Lung (tissue), 11 donors: ENCODE measurements at regions not wholly inside any gene's neighbourhood (a gene's known extent, or its start where the extent isn't known, plus 50 kb on each side); places are given as distances from the start of the nearest gene placed in this dataset.

Source experiments
- ATAC-seq: fragments of 200-7000 bp; cut with Tn5 transposase; one replicate; pipeline ENCODE4 v1.9.1; 2020; ENCODE audit warnings: moderate number of reproducible peaks; ENCODE audit not compliant: insufficient read depth, low FRiP score
- DNase-seq, 3 donors: peaks; one replicate each; pipeline ENCODE4 v3.0.0-alpha.2; 2013 to 2017
- H3K27ac ChIP-seq, 2 donors: one replicate each; pipeline ENCODE4 v1.5.1; 2013; ENCODE audit warnings: mild to moderate bottlenecking in 2 of 2, moderate library complexity in 2 of 2, control low read depth in 1 of 2, inconsistent platforms in 1 of 2, low read depth in 1 of 2, low read length in 1 of 2
- H3K27me3 ChIP-seq, 3 donors: one replicate each; pipeline ENCODE4 v1.5.1; 2013; ENCODE audit warnings: low read length in 2 of 3; ENCODE audit not compliant: control insufficient read depth in 3 of 3, insufficient read depth in 3 of 3
- H3K36me3 ChIP-seq, 4 donors: one replicate each; pipeline ENCODE4 v1.5.1; 2013; ENCODE audit warnings: low read length in 4 of 4, mild to moderate bottlenecking in 1 of 4, moderate library complexity in 1 of 4; ENCODE audit not compliant: control insufficient read depth in 4 of 4, insufficient read depth in 4 of 4
- H3K4me1 ChIP-seq, 5 donors: one replicate each; pipeline ENCODE4 v1.5.1; 2013; ENCODE audit warnings: low read length in 5 of 5, mild to moderate bottlenecking in 2 of 5, moderate library complexity in 1 of 5; ENCODE audit not compliant: control insufficient read depth in 5 of 5, insufficient read depth in 5 of 5
- H3K4me3 ChIP-seq: one replicate; pipeline ENCODE4 v1.5.1; 2013; ENCODE audit warnings: mild to moderate bottlenecking, control low read depth, moderate library complexity
- H3K9ac ChIP-seq, 2 donors: one replicate each; pipeline ENCODE4 v1.5.1; 2013; ENCODE audit warnings: low read length in 2 of 2, control low read depth in 1 of 2; ENCODE audit not compliant: insufficient read depth in 1 of 2
- H3K9me3 ChIP-seq, 4 donors: one replicate each; pipeline ENCODE4 v1.5.1; 2013; ENCODE audit warnings: low read length in 3 of 4, mild to moderate bottlenecking in 1 of 4, moderate library complexity in 1 of 4; ENCODE audit not compliant: control insufficient read depth in 4 of 4, insufficient read depth in 3 of 4
- WGBS, 2 donors: extraction: QIAGEN DNeasy Blood & Tissue Kit; methylation state at CpG; one replicate each; pipeline ENCODE4 v1.1.7; 2013; 5-methylcytosine and 5-hydroxymethylcytosine counted together
- TF ChIP-seq, protein P1 (sequence below): IDR thresholded peaks from 2 replicates; pipeline ENCODE4 v1.5.1; 2012; ENCODE audit warnings: mild to moderate bottlenecking; ENCODE audit errors: control extremely low read depth, extremely low read depth
- donor health status: control.
- donor health status: control.
- donor health status: Bipolar disorder and iron deficiency.
- donor health status: healthy.
- donor health status: DM: yes; HTN: yes; CAD: no.

- no peaks in the 10 kb centered on the region for H3K9me3 ChIP-seq
- no peak for ATAC-seq
- H3K27me3 ChIP-seq: no peaks in the 10 kb centered on the region
- peaks cover 0 to 3% (median 0%) of the 10 kb centered on the region in 4 donors for H3K36me3 ChIP-seq
- H3K4me1 ChIP-seq: peaks cover 0 to 53% (median 17%) of the 10 kb centered on the region in 5 donors
- 58 to 78% methylated on average over 1 of the region's 1 CpG for WGBS, 2 donors
- TF ChIP-seq, protein P1, sequence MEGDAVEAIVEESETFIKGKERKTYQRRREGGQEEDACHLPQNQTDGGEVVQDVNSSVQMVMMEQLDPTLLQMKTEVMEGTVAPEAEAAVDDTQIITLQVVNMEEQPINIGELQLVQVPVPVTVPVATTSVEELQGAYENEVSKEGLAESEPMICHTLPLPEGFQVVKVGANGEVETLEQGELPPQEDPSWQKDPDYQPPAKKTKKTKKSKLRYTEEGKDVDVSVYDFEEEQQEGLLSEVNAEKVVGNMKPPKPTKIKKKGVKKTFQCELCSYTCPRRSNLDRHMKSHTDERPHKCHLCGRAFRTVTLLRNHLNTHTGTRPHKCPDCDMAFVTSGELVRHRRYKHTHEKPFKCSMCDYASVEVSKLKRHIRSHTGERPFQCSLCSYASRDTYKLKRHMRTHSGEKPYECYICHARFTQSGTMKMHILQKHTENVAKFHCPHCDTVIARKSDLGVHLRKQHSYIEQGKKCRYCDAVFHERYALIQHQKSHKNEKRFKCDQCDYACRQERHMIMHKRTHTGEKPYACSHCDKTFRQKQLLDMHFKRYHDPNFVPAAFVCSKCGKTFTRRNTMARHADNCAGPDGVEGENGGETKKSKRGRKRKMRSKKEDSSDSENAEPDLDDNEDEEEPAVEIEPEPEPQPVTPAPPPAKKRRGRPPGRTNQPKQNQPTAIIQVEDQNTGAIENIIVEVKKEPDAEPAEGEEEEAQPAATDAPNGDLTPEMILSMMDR: no peak
- no peak overlapping the region for H3K27ac ChIP-seq
- DNase-seq: peak in 2 of 3 donors; percentile 52 to 69
- H3K4me3 ChIP-seq: no peak overlapping the region
- peak overlapping the region in 1 of 2 donors; percentile 46 for H3K9ac ChIP-seq
These were observed 67.2 kb downstream of the SLIT2 start for GRCh38 chr4:20318909-20319277.

DNA sequence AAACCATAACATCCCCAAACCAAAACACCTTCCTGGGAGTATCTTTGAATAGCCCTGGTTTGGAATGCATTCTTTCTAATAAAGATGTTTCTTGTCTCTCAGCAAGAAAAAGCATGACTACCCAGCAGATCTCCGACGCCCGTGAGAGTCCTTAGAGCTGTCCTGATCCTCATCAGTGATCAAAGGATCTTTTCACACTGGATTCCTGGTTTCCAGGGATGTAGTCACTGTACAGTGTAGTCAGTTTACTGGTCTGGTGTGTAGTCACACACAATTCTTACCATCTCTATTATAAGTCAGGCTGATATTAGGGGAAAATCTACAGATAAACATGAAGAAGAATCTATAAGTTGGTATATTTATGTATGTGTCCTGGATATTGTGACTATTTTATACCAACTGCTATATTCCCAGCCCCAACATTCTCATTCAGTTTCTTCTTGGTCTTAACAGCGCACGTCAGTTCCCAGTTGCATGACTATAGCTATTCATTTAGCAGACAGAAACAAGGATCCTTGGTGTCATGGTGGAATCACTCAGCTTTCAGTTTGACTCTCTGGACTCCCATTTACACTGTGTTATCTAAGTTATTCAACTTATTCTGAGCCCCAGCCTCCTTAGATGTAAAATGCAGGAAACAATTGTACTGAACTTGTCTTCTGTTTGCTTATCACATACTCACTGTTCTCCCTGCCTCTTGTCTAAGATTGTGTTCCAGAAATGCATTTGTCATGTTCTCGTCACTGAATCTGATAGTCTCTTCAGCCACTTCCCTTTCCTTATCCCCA lies 68.3 kb downstream of the SLIT2 start:
- H3K9me3 ChIP-seq: no peaks in the 10 kb centered on the region
- H3K27ac ChIP-seq: no peak overlapping the region
- peak in 1 of 3 donors; percentile 41 for DNase-seq
- peaks cover 0 to 46% (median 17%) of the 10 kb centered on the region in 5 donors for H3K4me1 ChIP-seq
- ATAC-seq: no peak
- TF ChIP-seq, protein P1: no peak
- WGBS, 2 donors: 72 to 76% methylated on average over 6 of the region's 6 CpGs
- peaks cover 0 to 3% (median 0%) of the 10 kb centered on the region in 4 donors for H3K36me3 ChIP-seq
- H3K4me3 ChIP-seq: no peak overlapping the region
- H3K9ac ChIP-seq: no peak overlapping the region
- no peaks in the 10 kb centered on the region for H3K27me3 ChIP-seq

DNA sequence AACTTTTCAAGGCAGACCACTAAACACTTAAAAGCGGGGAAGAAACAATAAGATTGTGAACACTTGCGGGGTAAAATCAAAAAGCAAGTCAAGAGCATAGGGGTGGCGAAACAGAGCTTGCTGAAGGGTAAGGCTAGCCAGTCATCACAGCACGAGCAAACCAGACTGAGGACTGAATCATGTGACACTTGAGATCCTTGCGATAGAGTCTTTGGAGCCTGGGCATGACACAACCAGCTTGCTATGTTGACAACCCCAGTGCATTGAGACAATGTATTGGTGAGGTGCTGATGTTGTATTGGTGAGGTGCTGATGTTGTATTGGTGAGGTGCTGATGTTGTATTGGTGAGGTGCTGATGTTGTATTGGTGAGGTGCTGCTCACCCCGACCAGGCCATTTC lies 72.3 kb downstream of the SLIT2 start:
- Histone ChIP-seq H3K4me3 (no peak overlapping the region), H3K4me1 (peaks cover 0 to 25% (median 17%) of the 10 kb centered on the region in 5 donors), H3K27me3 (no peaks in the 10 kb centered on the region), H3K9me3 (no peaks in the 10 kb centered on the region), H3K9ac (no peak overlapping the region), H3K27ac (no peak overlapping the region), H3K36me3 (peaks cover 0 to 3% (median 0%) of the 10 kb centered on the region in 4 donors)
- ATAC-seq (no peak), DNase-seq (no peak)
- WGBS, 2 donors: 89% methylated on average over 6 of the region's 6 CpGs
- TF ChIP-seq, protein P1: no peak
